ENCODE measurements at regions not wholly inside any gene's neighbourhood (a gene's known extent, or its start where the extent isn't known, plus 50 kb on each side); places are given as distances from the start of the nearest gene placed in this dataset.

DNA sequence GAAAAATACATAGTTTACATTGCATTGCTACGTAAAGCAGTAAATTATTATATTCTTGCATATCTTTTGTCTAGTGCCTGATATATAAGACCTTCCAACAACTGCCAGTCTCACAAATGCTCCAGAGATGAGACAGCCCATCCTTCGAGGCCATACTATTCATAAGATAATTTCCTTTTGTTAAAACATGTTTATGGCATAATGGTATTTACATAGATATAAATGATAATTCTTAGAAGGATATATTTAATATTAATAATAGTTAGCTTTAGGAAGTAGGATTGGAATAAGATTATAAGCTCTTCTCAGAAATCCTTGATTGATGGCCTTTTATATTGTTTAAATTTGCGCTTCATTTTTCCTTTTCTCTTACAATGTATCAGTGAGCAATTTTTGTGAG lies 1410.1 kb upstream of the MIR17HG start:
- DNase-seq, result no peak

DNA sequence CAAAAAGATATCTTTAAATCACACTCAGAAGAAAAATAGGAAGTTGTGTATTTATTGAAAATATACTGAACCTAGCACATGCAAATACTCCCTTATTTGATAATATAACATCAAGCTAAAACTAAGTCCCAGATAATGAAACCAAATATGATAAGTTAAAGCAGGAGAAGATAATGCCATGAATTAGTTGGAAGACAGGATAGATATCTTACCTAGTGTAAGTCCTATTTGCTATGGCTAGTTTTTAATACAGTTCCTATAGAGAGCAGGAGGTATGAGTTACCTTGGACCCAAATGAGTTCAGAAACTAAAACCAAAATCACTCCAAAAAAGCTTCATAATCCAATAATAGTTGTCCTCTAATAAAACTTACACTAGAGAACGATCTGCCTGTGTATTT lies 1407.1 kb upstream of the MIR17HG start:
- DNase-seq, result no peak

GRCh38 chr13:89943139-89943538 lies 1404.3 kb upstream of the MIR17HG start:
- no peak for DNase-seq

GRCh38 chr13:89950225-89950624 lies 1397.3 kb upstream of the MIR17HG start:
- DNase-seq, result no peak

- no peak for DNase-seq
These were observed 1396.1 kb upstream of the MIR17HG start for GRCh38 chr13:89951341-89951740.

- DNase-seq, result no peak
These were observed 1393.9 kb upstream of the MIR17HG start for GRCh38 chr13:89953581-89953980.

- DNase-seq, result no peak
These were observed 1391.7 kb upstream of the MIR17HG start for GRCh38 chr13:89955773-89956172.

GRCh38 chr13:89959074-89959473 lies 1388.4 kb upstream of the MIR17HG start:
- no peak for DNase-seq

DNA sequence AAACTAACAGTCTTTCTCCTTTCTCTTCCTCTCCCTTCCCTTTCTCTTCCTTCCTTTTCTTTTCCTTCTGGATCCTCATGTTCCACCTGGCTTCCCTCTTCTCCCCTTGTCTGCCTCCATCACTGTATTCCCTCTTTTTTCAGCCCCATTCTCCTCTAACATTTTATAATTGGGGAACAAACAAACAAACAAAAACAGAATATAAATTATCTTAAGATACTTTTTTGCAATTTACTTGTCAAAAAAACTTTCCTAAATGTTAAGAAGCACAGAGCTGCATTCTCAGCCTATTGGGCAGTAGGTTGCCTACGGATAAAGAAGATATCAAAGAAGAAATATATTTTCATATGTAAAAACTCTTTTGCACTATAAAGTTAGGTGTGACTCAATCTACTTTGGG lies 1382.2 kb upstream of the MIR17HG start:
- DNase-seq, result no peak

GRCh38 chr13:89966524-89966923 lies 1381.0 kb upstream of the MIR17HG start:
- no peak for DNase-seq

GRCh38 chr13:89967701-89968100 lies 1379.8 kb upstream of the MIR17HG start:
- no peak for DNase-seq

GRCh38 chr13:89968470-89968869 lies 1379.0 kb upstream of the MIR17HG start:
- no peak for DNase-seq

DNA sequence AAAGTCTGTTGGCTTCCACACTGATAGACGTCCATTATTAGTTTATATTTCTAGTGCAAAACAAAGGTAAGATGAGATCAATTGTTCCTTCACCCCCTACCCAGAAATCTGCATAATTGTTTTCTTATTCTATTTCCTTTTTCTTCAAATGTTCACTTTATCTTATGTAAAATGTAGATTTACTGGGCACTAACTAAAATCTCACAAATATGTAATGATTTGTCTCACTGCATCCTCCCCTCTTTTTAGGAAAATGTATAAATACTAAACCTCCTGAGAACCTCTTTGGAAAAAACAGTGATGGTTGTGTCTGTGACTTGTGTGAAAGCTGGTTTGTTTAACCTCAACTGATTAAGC lies 1377.2 kb upstream of the MIR17HG start:
- no peak for DNase-seq

GRCh38 chr13:89977203-89977602 lies 1370.3 kb upstream of the MIR17HG start:
- no peak for DNase-seq

DNA sequence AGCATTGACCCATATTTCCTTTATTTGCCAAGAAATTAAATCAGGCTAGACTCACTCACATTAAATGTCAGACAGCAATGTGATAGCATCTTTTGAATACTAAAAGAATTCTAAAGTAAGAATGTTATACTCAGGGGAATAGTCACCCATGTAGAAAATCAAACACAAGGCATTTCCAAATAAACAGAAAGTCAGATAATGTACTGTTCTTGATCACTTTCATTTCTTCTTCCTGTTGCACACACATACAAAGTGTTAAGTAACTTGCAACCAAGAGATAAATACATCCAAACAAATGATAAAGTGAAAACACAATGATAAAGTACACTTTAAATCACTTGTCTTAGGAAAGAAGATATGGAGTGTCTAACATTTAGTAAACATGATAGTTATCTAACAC lies 1366.6 kb upstream of the MIR17HG start:
- no peak for DNase-seq

DNA sequence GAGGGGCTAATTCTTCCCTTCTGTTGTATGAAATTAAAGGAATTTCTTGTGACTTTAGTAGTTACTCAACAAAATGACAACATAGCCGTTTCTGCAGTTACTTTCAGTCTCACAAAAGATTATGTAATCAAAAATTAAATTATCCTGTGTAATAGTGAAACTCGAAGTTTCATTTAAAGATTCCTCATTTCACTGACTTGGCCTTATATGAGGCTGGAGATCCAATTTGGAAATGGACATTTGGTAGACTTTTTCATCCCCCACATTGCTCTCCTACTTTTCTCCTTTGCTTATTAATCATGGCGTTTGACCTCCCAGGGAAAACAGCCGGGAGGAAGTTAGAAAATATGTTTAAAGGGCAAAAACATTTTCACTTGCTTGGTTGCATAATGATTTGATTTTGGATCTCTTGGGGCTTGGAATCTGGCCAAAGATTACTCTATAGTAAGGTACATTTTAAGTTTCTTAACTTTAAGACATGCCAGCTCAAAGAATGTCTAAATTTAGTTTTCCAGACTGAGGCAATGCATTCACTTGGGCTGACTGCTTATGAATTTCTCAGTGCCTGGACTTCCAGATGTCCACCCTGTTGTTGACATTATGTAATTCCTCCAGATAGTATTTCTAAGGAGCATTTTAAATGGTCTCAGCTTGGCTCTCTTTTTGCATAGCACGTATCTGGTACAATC lies 1364.9 kb upstream of the MIR17HG start:
- DNase-seq, result no peak

DNA sequence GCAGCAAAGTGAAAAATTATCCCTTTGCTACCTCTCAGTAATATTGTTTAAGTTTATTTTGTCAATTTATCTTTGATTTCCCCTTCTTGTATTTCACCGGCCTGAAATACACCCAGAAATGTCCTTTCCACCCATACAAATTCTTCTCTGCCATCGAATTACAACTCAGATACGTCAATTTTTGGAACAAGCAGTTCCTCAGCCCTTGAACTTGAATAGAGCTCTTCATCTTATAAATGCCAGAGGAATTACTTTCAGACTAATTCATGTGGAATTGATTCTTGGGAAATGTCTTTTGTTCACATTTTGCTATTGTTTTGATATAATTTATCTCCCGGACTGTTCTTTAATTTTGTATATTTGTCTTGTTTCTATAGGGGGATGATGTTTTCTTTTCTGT lies 1359.3 kb upstream of the MIR17HG start:
- no peak for DNase-seq

DNA sequence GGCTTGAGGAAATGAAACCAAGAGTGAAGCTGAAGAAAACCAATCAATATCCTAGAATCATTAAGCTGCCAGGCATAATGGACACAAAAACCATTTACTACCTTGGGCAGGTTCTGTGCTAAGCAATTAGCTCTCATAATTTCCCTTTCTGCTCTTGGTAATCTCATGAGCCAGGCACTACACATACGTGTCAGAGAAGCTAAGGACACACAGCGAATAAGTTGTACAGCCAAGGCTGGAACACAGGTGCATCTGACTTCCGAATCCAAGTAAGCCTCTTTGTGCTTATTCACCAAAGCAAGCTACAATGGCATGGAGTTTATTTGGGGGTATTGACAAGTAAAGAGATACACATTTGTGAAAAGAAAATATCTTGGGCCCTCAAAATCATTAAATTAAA lies 1343.9 kb upstream of the MIR17HG start:
- DNase-seq, result no peak

DNA sequence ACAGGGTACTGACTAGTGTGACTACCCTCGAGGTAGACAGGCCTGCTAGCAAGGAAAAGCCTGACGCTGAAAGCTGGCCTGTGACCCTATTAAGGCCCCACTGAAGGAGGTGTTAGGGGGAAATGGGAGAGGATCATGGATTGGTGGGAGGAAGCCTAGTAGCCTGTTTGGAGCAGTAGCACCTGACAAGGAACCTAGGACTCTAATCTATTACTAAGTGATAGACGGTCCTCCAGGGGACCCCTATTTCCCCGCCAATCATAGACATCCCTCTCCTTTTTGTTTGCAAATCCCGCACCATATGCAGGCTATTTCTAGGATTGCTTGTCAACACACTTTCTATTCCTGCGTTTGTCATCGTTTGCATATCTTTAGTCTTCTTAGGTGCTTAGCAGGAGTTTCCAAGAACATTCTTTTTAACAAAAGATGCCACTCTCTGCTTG lies 1338.8 kb upstream of the MIR17HG start:
- no peak for DNase-seq

- DNase-seq, result no peak
These were observed 1333.4 kb upstream of the MIR17HG start for GRCh38 chr13:90014038-90014437.

GRCh38 chr13:90015565-90016507 lies 1331.7 kb upstream of the MIR17HG start:
- DNase-seq, result no peak

GRCh38 chr13:90016688-90017087 lies 1330.8 kb upstream of the MIR17HG start:
- DNase-seq, result no peak

DNA sequence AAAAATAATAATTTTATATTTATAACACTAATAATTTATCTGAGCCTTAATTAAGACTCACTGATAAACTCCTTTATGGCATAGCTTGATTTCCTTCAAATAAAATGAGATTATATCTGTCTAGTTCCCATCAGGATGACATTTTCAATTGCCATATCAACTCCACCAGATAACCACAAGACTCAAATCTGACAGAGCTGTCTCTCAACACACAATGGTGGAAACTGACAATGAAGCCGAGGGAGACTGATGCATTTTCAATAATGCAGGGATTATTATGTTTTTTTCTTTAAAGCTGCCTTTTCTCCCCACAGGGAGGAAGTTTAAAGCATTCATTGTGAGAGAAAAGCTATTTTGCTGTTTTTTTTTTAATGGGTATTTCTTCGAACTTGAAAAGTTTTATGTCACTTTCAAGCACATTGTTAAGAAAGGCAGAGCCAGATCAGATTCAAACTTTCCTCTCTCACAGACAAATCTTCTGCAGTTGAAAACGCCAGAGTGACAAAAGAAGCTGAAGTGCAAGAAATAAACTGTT lies 1326.9 kb upstream of the MIR17HG start:
- no peak for DNase-seq

GRCh38 chr13:90027409-90027808 lies 1320.1 kb upstream of the MIR17HG start:
- DNase-seq, result no peak

All from activated CD4-positive, alpha-beta T cell treated with anti-CD3 and anti-CD28 coated beads, Interleukin-2, Interleukin-6, amounts not matched to agents 100 ng/mL and 50 ng/mL, durations not matched to agents 16 hours and 8 hours (primary cell).